ENCODE measurements at regions not wholly inside any gene's neighbourhood (a gene's known extent, or its start where the extent isn't known, plus 50 kb on each side); places are given as distances from the start of the nearest gene placed in this dataset.

GRCh38 chr14:89500303-89500702 is 83.3 kb upstream of the FOXN3 start:
- no peak for DNase-seq (ENCODE audit: low read depth in 1 of 2, low spot score in 1 of 2)
- H3K4me3 ChIP-seq (replicated peaks; ENCODE audit: insufficient read depth, low read length), result no peak overlapping the region
- no peak overlapping the region for H3K27ac ChIP-seq (replicated peaks)
- peaks cover 12% of the 10 kb centered on the region for H3K27me3 ChIP-seq (ENCODE audit: insufficient read depth, poor library complexity, severe bottlenecking)
- TF ChIP-seq SPI1 (IDR thresholded peaks at IDR 0.05; ENCODE audit: borderline replicate concordance, low read depth) (no peak), REST (IDR thresholded peaks at IDR 0.05; ENCODE audit: insufficient replicate concordance, low read depth) (no peak), POLR2AphosphoS5 (IDR thresholded peaks at IDR 0.05; ENCODE audit: low read depth) (no peak), GABPA (IDR thresholded peaks at IDR 0.05; ENCODE audit: low read depth) (no peak)
- TF ChIP-seq, protein P1, sequence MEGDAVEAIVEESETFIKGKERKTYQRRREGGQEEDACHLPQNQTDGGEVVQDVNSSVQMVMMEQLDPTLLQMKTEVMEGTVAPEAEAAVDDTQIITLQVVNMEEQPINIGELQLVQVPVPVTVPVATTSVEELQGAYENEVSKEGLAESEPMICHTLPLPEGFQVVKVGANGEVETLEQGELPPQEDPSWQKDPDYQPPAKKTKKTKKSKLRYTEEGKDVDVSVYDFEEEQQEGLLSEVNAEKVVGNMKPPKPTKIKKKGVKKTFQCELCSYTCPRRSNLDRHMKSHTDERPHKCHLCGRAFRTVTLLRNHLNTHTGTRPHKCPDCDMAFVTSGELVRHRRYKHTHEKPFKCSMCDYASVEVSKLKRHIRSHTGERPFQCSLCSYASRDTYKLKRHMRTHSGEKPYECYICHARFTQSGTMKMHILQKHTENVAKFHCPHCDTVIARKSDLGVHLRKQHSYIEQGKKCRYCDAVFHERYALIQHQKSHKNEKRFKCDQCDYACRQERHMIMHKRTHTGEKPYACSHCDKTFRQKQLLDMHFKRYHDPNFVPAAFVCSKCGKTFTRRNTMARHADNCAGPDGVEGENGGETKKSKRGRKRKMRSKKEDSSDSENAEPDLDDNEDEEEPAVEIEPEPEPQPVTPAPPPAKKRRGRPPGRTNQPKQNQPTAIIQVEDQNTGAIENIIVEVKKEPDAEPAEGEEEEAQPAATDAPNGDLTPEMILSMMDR (IDR thresholded peaks at IDR 0.05; ENCODE audit: insufficient read depth, low read length), result no peak

DNA sequence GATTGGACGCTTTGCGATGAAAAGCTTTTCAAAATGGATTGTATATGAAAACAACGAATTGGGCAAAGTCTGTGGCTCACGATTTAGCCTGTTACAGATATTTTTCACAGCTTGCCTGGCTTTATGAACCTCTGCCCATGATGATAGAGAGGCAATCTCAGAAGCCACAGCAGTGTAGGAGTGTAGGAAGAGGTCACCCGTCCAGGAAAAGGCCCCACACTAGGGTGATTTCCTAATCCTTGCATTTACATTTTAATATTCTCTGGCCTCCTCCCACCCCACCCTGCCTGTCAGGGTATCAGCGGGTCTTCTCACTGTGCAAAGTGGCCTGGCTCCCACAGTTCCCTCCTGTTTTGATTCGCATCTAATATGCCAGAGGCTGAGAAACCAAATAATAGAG is 81.8 kb upstream of the FOXN3 start:
- Histone ChIP-seq H3K27me3 (ENCODE audit: insufficient read depth, poor library complexity, severe bottlenecking) (peaks cover 12% of the 10 kb centered on the region), H3K4me3 (replicated peaks; ENCODE audit: insufficient read depth, low read length) (no peak overlapping the region), H3K27ac (replicated peaks) (no peak overlapping the region)
- no peak for DNase-seq (ENCODE audit: low read depth in 1 of 2, low spot score in 1 of 2)
- TF ChIP-seq SPI1 (IDR thresholded peaks at IDR 0.05; ENCODE audit: borderline replicate concordance, low read depth) (no peak), POLR2AphosphoS5 (IDR thresholded peaks at IDR 0.05; ENCODE audit: low read depth) (no peak; the same call in 1 of the 2 replicates), GABPA (IDR thresholded peaks at IDR 0.05; ENCODE audit: low read depth) (no peak)
- TF ChIP-seq, protein P1 (IDR thresholded peaks at IDR 0.05; ENCODE audit: insufficient read depth, low read length), result no peak

DNA sequence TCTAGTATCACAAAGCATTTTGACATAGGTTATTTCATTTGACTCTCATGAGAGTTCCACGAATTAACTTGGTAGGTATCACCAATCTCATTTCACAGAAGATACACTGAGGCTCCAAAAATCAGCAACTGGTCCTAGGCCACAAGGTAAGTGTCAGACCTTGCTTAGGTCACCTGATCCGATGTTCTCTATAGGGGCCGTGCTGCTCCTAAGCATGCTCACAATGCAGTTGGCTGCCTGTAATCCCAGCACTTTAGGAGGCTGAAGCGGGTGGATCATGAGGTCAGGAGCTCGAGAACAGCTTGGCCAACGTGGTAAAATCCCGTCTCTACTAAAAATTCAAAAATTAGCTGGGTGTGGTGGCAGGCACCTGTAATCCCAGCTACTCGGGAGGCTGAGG is 78.7 kb upstream of the FOXN3 start:
- Histone ChIP-seq H3K27me3 (ENCODE audit: insufficient read depth, poor library complexity, severe bottlenecking) (no peaks in the 10 kb centered on the region), H3K4me3 (replicated peaks; ENCODE audit: insufficient read depth, low read length) (no peak overlapping the region), H3K27ac (replicated peaks) (no peak overlapping the region)
- TF ChIP-seq REST (IDR thresholded peaks at IDR 0.05; ENCODE audit: insufficient replicate concordance, low read depth), result no peak
- TF ChIP-seq SPI1 (IDR thresholded peaks at IDR 0.05; ENCODE audit: borderline replicate concordance, low read depth), result no peak
- TF ChIP-seq GABPA (IDR thresholded peaks at IDR 0.05; ENCODE audit: low read depth), result no peak
- DNase-seq (ENCODE audit: low read depth in 1 of 2, low spot score in 1 of 2), result no peak

DNA sequence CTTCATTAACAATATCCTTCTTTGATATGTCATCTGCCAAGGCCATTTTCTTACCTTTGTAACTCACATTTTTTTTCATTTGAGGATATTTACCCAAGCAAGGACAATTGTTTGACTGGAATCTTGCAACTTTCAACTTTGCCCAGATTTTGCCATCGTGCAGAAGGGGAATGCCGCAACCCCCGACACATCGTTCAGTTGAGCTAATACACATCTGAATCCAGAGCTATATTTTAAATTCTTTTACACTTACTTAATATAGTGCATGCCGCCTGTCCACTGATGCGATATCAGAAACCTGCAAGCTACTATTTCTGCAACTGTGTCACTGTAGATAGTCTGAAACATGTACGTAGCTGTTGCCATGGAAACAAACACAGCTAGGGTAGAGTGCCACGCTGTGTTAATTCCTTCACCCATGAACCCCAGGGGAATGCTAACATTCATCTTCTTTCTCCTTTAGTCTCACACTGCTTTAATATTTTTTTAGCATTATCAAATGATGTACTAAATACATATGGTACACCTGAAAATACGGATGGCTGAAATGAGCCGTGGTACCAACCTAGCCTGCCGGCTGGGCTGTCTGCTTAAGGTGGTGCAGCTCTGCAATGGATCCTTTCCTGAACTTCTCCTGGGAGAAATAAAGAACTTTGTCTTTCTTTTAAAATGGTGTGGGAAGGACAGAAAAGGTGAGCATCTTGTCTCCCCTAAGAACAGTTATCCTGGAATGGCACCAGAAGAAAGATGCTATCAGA is 77.0 kb upstream of the FOXN3 start:
- Histone ChIP-seq H3K27ac (replicated peaks) (no peak overlapping the region), H3K27me3 (ENCODE audit: insufficient read depth, poor library complexity, severe bottlenecking) (no peaks in the 10 kb centered on the region), H3K4me3 (replicated peaks; ENCODE audit: insufficient read depth, low read length) (no peak overlapping the region)
- DNase-seq (ENCODE audit: low read depth in 1 of 2, low spot score in 1 of 2), result no peak
- TF ChIP-seq POLR2AphosphoS5 (IDR thresholded peaks at IDR 0.05; ENCODE audit: low read depth) (no peak), REST (IDR thresholded peaks at IDR 0.05; ENCODE audit: insufficient replicate concordance, low read depth) (no peak), GABPA (IDR thresholded peaks at IDR 0.05; ENCODE audit: low read depth) (no peak), SPI1 (IDR thresholded peaks at IDR 0.05; ENCODE audit: borderline replicate concordance, low read depth) (no peak)
- TF ChIP-seq, protein P1 (IDR thresholded peaks at IDR 0.05; ENCODE audit: insufficient read depth, low read length), result no peak
